Thoracic aorta (tissue), 2 donors: ENCODE measurements at regions not wholly inside any gene's neighbourhood (a gene's known extent, or its start where the extent isn't known, plus 50 kb on each side); places are given as distances from the start of the nearest gene placed in this dataset.

Source experiments
- ATAC-seq: fragments of 150-250 bp; one replicate; pipeline ENCODE4 v1.8.0; 2017; ENCODE audit warnings: low read depth; ENCODE audit not compliant: insufficient number of reproducible peaks, low FRiP score
- DNase-seq: peaks from one replicate; pipeline ENCODE4 v3.0.0-alpha.2; 2020; ENCODE audit warnings: low spot score
- H3K27ac ChIP-seq, 2 donors: fragments of 200-600 bp; sonication (generic); 1 replicate in 1 of 2; 2 replicates in 1 of 2; pipeline ENCODE4 v1.5.1; 2016; ENCODE audit warnings: mild to moderate bottlenecking in 2 of 2, moderate library complexity in 2 of 2
- H3K27me3 ChIP-seq: fragments of 200-600 bp; sonication (generic); replicated peaks from 2 replicates; pipeline ENCODE4 v1.6.0; 2016; ENCODE audit warnings: mild to moderate bottlenecking; ENCODE audit not compliant: insufficient read depth
- H3K36me3 ChIP-seq: fragments of 200-600 bp; sonication (generic); one replicate; pipeline ENCODE4 v1.5.1; 2016
- H3K4me1 ChIP-seq, 2 donors: fragments of 200-600 bp; sonication (generic); 1 replicate in 1 of 2; 2 replicates in 1 of 2; pipeline versions ENCODE4 v1.5.1 to v1.6.0; 2016; ENCODE audit warnings: low read depth in 2 of 2, mild to moderate bottlenecking in 1 of 2; ENCODE audit not compliant: control insufficient read depth in 1 of 2
- H3K4me3 ChIP-seq: fragments of 200-600 bp; sonication (generic); 2 replicates; pipeline ENCODE4 v1.5.1; 2016; ENCODE audit warnings: mild to moderate bottlenecking
- H3K9me3 ChIP-seq: fragments of 200-600 bp; sonication (generic); 2 replicates; pipeline ENCODE4 v1.5.1; 2016
- TF ChIP-seq, protein P1 (sequence below): fragments of 200-600 bp; sonication (generic); IDR thresholded peaks from one replicate; pipeline ENCODE4 v1.5.1; 2019; ENCODE audit warnings: antibody characterized with exemption

DNA sequence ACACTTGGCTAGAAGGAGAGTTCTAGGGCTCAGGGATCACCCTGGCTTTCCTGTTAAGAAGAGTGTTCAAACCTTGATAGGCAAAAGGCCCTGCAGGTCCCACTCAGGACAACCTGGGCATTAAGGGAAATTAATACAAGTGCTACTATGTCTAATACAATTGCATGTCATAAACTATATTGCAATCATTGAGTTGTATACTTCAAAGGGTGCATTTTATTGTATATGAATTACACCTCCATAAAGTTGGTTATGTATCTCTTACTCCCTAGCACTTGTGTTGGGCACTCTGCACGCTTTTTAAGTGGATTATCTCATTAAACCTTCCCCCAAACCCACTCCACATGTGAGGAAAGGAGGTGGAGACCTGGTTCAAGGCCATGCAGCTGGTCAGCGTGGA lies 172.1 kb upstream of the GLI2 start:
- H3K4me3 ChIP-seq, result no peak overlapping the region
- TF ChIP-seq, protein P1, sequence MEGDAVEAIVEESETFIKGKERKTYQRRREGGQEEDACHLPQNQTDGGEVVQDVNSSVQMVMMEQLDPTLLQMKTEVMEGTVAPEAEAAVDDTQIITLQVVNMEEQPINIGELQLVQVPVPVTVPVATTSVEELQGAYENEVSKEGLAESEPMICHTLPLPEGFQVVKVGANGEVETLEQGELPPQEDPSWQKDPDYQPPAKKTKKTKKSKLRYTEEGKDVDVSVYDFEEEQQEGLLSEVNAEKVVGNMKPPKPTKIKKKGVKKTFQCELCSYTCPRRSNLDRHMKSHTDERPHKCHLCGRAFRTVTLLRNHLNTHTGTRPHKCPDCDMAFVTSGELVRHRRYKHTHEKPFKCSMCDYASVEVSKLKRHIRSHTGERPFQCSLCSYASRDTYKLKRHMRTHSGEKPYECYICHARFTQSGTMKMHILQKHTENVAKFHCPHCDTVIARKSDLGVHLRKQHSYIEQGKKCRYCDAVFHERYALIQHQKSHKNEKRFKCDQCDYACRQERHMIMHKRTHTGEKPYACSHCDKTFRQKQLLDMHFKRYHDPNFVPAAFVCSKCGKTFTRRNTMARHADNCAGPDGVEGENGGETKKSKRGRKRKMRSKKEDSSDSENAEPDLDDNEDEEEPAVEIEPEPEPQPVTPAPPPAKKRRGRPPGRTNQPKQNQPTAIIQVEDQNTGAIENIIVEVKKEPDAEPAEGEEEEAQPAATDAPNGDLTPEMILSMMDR, result no peak
- no peaks in the 10 kb centered on the region for H3K27me3 ChIP-seq
- no peak for DNase-seq
- H3K27ac ChIP-seq, result no peak overlapping the region
- H3K9me3 ChIP-seq, result no peaks in the 10 kb centered on the region
- H3K36me3 ChIP-seq, result no peaks in the 10 kb centered on the region
- peaks cover 15 to 41% of the 10 kb centered on the region in 2 donors for H3K4me1 ChIP-seq
- no peak for ATAC-seq

DNA sequence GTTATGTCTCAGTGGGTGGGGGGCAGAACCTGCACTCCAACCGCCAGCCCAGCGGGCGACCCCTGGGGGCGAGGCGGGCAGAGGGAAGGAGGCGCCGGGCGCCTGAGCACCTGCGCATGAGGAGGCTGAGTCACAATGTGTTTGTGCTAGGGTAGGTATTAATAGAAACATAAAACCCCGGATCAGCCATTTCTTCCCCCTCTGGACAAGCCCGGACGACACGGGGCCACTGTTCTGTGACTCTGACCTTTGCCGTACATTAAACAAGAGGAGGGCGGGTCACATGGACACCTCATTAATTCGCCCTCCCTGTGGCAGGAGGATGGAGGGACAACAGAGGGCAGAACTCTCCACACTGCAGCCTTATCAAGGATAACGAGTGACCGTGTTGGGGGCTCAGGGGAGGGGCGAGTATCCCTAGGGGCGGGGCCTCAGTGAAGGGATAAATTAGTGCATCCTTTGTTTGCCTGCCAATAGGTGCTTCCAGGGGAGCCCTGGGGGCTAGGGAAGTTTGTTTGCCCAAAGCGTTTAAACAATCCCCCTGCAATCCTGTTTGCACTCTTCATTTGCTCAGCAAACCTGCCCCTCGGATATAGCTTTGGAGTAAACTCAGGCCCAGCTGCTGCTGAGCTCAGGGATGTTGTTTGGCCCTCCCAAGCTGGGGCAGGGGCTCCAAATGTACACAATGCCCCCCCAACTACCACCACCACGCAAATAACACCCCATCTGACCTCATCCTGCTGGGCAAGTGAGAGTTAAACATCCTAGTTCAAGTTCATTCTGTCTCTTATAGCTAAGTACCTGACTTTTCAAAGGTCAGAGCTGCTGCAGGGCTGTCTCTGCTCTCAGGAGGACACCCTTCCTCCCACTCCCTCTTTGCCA lies 171.2 kb upstream of the GLI2 start:
- no peak overlapping the region for H3K27ac ChIP-seq
- TF ChIP-seq, protein P1, result no peak
- no peak overlapping the region for H3K4me3 ChIP-seq
- peaks cover 15 to 35% of the 10 kb centered on the region in 2 donors for H3K4me1 ChIP-seq
- no peaks in the 10 kb centered on the region for H3K9me3 ChIP-seq
- DNase-seq (no peak), ATAC-seq (no peak)
- H3K36me3 ChIP-seq, result no peaks in the 10 kb centered on the region
- H3K27me3 ChIP-seq, result no peaks in the 10 kb centered on the region

DNA sequence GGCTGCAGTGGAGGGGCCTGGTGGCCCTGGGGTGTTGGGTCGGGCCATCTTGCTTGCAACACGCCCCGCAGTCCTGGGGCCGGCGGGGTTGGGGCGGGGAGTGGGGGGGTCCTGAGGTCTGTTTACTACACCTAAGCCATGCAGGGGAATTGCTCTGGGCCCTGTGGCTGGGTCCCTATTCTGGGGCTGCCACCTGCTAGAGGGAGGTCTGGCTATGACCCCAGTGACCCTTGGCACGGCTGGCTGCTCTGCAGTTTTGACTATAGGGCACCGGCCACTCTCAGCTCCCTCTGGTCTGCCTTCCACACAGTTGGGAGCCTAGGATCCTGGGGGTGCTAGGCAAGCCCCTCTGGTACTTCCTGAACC lies 170.6 kb upstream of the GLI2 start:
- no peak for ATAC-seq
- H3K4me1 ChIP-seq, result peaks cover 15 to 35% of the 10 kb centered on the region in 2 donors
- H3K9me3 ChIP-seq, result no peaks in the 10 kb centered on the region
- H3K36me3 ChIP-seq, result no peaks in the 10 kb centered on the region
- no peak overlapping the region for H3K4me3 ChIP-seq
- no peak overlapping the region for H3K27ac ChIP-seq
- DNase-seq, result no peak
- no peaks in the 10 kb centered on the region for H3K27me3 ChIP-seq
- TF ChIP-seq, protein P1, result no peak

DNA sequence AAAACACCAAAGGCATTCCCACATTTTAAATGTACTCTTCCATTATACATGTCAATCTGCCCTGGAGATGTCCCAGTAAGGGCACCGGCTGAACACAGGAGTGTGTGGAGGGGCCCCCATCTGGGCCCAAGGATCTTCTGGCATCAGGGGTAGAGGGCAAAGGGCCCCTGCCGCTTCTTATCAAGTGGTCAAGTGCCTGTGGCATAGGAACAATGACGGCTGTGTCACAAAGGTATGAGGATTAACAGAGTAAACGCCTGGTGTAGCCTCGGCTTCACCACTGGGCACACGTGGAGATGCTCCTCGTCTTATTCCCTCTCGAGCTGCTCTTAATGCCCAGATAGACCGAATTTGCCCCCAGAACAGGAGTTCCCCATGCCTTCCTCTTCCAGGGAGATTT lies 169.7 kb upstream of the GLI2 start:
- Histone ChIP-seq H3K36me3 (no peaks in the 10 kb centered on the region), H3K4me3 (peak overlapping the region; percentile 49), H3K4me1 (peaks cover 15 to 35% of the 10 kb centered on the region in 2 donors), H3K27ac (peak overlapping the region; percentile 25 to 50), H3K9me3 (no peaks in the 10 kb centered on the region), H3K27me3 (no peaks in the 10 kb centered on the region)
- no peak for ATAC-seq
- TF ChIP-seq, protein P1, result no peak
- DNase-seq, result no peak

DNA sequence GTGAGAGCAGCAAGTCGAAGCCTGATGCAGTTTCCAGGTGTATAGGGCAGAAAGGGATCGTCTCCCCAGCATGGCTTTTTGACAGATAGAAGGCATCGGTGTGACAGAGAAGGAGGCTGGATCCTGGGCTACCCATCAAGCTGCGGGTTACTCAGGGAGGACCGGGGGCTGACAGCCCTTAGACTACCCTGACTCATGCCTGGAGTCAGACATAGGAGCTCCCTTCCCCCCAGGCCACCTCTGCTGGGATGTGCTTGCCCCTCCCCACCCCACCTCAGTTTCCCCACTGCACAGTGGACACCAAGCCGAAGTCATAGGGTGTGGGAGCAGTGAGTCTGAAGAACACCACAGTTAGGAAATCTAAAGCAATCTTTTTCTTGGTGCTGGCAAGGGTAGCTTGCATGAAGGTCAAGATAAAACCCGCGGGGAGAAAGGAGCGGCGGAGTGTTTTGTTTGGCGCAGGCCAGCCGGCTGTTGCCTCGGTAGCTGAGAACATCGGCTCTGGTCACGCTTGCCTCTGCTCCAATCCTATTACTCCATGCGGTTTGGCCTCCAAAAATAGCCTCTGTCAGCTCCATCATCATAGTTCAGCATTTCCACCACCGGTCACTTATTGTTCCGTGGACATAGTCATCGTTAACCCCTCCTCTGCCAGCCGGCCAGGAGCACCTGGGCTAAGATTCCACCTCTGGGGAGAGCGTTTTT lies 169.2 kb upstream of the GLI2 start:
- peak overlapping the region; percentile 49 for H3K4me3 ChIP-seq
- H3K27ac ChIP-seq, result peak overlapping the region; percentile 25 to 50
- H3K4me1 ChIP-seq, result peaks cover 15 to 35% of the 10 kb centered on the region in 2 donors
- H3K36me3 ChIP-seq, result no peaks in the 10 kb centered on the region
- no peaks in the 10 kb centered on the region for H3K9me3 ChIP-seq
- H3K27me3 ChIP-seq, result no peaks in the 10 kb centered on the region
- ATAC-seq (peak; percentile 93), DNase-seq (peak; percentile 64)
- TF ChIP-seq, protein P1, result no peak
